ENCODE measurements at regions not wholly inside any gene's neighbourhood (a gene's known extent, or its start where the extent isn't known, plus 50 kb on each side); places are given as distances from the start of the nearest gene placed in this dataset.
"Not testable (repeated sequence)": the region's sequence is repeated elsewhere in the genome, so short reads cannot be mapped to it uniquely, and the experiment has no call there.

GRCh38 chr21:9572782-9573181, 948.6 kb upstream of the TPTE start:
- DNase-seq, ATAC-seq: not testable (repeated sequence)

GRCh38 chr21:9573528-9573927, 947.9 kb upstream of the TPTE start:
- not testable (repeated sequence) for ATAC-seq, DNase-seq

GRCh38 chr21:9579275-9579674, 942.1 kb upstream of the TPTE start:
- not testable (repeated sequence) for ATAC-seq, DNase-seq

- ATAC-seq, DNase-seq: not testable (repeated sequence)
These were observed 933.4 kb upstream of the TPTE start for GRCh38 chr21:9587941-9588340.

- not testable (repeated sequence) for ATAC-seq, DNase-seq
These were observed 928.8 kb upstream of the TPTE start for GRCh38 chr21:9592591-9592990.

- not testable (repeated sequence) for DNase-seq, ATAC-seq
These were observed 927.7 kb upstream of the TPTE start for GRCh38 chr21:9593646-9594045.

- not testable (repeated sequence) for DNase-seq, ATAC-seq
These were observed 907.4 kb upstream of the TPTE start for GRCh38 chr21:9614011-9614410.

- DNase-seq, ATAC-seq: not testable (repeated sequence)
These were observed 900.1 kb upstream of the TPTE start for GRCh38 chr21:9621121-9621793.

- DNase-seq, ATAC-seq: not testable (repeated sequence)
These were observed 893.3 kb upstream of the TPTE start for GRCh38 chr21:9628051-9628450.

- not testable (repeated sequence) for DNase-seq
These were observed 874.0 kb upstream of the TPTE start for GRCh38 chr21:9647409-9647808.

GRCh38 chr21:9648331-9648730, 873.1 kb upstream of the TPTE start:
- not testable (repeated sequence) for ATAC-seq, DNase-seq

More at GRCh38 chr21:9647409-9647808, 874.0 kb upstream of the TPTE start:
- not testable (repeated sequence) for ATAC-seq

- DNase-seq, ATAC-seq: not testable (repeated sequence)
These were observed 872.2 kb upstream of the TPTE start for GRCh38 chr21:9648947-9649720.

GRCh38 chr21:9652819-9653218, 868.6 kb upstream of the TPTE start:
- ATAC-seq, DNase-seq: not testable (repeated sequence)

- not testable (repeated sequence) for ATAC-seq
These were observed 866.2 kb upstream of the TPTE start for GRCh38 chr21:9655221-9655620.

GRCh38 chr21:9656455-9656854, 864.9 kb upstream of the TPTE start:
- not testable (repeated sequence) for ATAC-seq, DNase-seq

More at GRCh38 chr21:9655221-9655620, 866.2 kb upstream of the TPTE start:
- DNase-seq, result not testable (repeated sequence)

GRCh38 chr21:9657779-9658178, 863.6 kb upstream of the TPTE start:
- ATAC-seq, DNase-seq: not testable (repeated sequence)

- not testable (repeated sequence) for DNase-seq, ATAC-seq
These were observed 861.5 kb upstream of the TPTE start for GRCh38 chr21:9659877-9660276.

- DNase-seq, ATAC-seq: not testable (repeated sequence)
These were observed 857.3 kb upstream of the TPTE start for GRCh38 chr21:9663914-9664729.

- DNase-seq, ATAC-seq: not testable (repeated sequence)
These were observed 845.6 kb upstream of the TPTE start for GRCh38 chr21:9675811-9676210.

GRCh38 chr21:9679029-9679428, 842.4 kb upstream of the TPTE start:
- not testable (repeated sequence) for DNase-seq, ATAC-seq

GRCh38 chr21:9688945-9689344, 832.4 kb upstream of the TPTE start:
- ATAC-seq, DNase-seq: not testable (repeated sequence)

GRCh38 chr21:9690981-9691380, 830.4 kb upstream of the TPTE start:
- not testable (repeated sequence) for ATAC-seq, DNase-seq

Measured in stimulated activated naive CD8-positive, alpha-beta T cell treated with anti-CD3 and anti-CD28 coated beads, Interleukin-15, Interleukin-2, amounts not matched to agents 100 U/mL and 50 U/mL, for 24 hours (primary cell).